ENCODE measurements at regions not wholly inside any gene's neighbourhood (a gene's known extent, or its start where the extent isn't known, plus 50 kb on each side); places are given as distances from the start of the nearest gene placed in this dataset.

DNA sequence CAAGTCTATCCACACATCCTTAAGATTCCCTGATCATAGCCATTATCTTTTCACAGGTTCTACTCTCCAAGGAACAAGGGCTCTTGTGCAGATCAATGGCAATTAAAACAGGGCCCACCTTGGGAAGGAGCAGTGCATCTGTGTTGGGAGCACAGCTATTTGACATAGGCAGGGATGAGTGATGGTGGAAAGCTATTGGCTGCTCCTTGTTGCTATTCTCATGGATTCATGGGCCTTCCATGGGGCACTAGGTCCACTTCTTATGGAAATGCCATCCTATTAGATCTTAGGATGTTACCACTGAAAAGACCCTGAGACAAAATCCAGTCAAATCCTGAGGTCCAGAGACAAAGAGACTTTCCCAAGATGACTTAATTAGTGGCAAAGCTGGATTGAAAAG lies 148.6 kb upstream of the MTNR1B start:
- no TSS peak for BruUV-seq (replicated peaks)
- intact Hi-C loops (cut with micrococcal nuclease; ENCODE audit: unreplicated experiment): no loop called here

More for the DNA sequence above, 148.6 kb upstream of the MTNR1B start:
- Histone ChIP-seq H2AFZ (ENCODE audit: low read length) (no peak overlapping the region), H3K36me3 (replicated peaks in 1 of 2; ENCODE audit: control insufficient read depth in 1 of 2, insufficient read depth in 2 of 2, low read length in 2 of 2) (no peaks in the 10 kb centered on the region), H3K9ac (ENCODE audit: insufficient read depth, low read depth, low read length) (no peak overlapping the region), H3K4me3 (replicated peaks in 1 of 3; ENCODE audit: insufficient read depth in 1 of 3, low read depth in 2 of 3, low read length in 3 of 3) (no peak overlapping the region), H3K79me2 (ENCODE audit: insufficient read depth, low read length) (no peaks in the 10 kb centered on the region), H4K20me1 (ENCODE audit: insufficient read depth, low read length) (no peaks in the 10 kb centered on the region), H3K4me2 (ENCODE audit: low read depth, low read length) (no peak overlapping the region), H3K27ac (ENCODE audit: extremely low read length, insufficient read depth, low read length) (no peak overlapping the region), H3K27me3 (ENCODE audit: control insufficient read depth in 1 of 2, insufficient read depth in 2 of 2, low read length in 2 of 2) (no peaks in the 10 kb centered on the region), H3K9me3 (ENCODE audit: low read length) (no peaks in the 10 kb centered on the region), H3K4me1 (ENCODE audit: insufficient read depth, low read length) (no peaks in the 10 kb centered on the region)
- no peak for FAIRE-seq
- in situ Hi-C loops (cut with HindIII; ENCODE audit: extremely low pct_ligation_motif_present, low pct_unique_long_range_greater_than_20kb): no loop called here
- TF ChIP-seq ZNF710 (CRISPR knock-in tag; IDR thresholded peaks at IDR 0.05; ENCODE audit: borderline replicate concordance) (no peak), ZNF382 (CRISPR knock-in tag; IDR thresholded peaks at IDR 0.05; ENCODE audit: borderline replicate concordance) (no peak), ZNF614 (CRISPR knock-in tag; IDR thresholded peaks at IDR 0.05; ENCODE audit: borderline replicate concordance) (no peak), ESRRA (CRISPR knock-in tag; IDR thresholded peaks at IDR 0.05; ENCODE audit: low read depth) (no peak), ZNF644 (CRISPR knock-in tag; IDR thresholded peaks at IDR 0.05; ENCODE audit: low read depth) (no peak), ZNF687 (CRISPR knock-in tag; IDR thresholded peaks at IDR 0.05) (no peak), NR2C2 (CRISPR knock-in tag; IDR thresholded peaks at IDR 0.05; ENCODE audit: borderline replicate concordance) (no peak)
- TF ChIP-seq, protein P1, sequence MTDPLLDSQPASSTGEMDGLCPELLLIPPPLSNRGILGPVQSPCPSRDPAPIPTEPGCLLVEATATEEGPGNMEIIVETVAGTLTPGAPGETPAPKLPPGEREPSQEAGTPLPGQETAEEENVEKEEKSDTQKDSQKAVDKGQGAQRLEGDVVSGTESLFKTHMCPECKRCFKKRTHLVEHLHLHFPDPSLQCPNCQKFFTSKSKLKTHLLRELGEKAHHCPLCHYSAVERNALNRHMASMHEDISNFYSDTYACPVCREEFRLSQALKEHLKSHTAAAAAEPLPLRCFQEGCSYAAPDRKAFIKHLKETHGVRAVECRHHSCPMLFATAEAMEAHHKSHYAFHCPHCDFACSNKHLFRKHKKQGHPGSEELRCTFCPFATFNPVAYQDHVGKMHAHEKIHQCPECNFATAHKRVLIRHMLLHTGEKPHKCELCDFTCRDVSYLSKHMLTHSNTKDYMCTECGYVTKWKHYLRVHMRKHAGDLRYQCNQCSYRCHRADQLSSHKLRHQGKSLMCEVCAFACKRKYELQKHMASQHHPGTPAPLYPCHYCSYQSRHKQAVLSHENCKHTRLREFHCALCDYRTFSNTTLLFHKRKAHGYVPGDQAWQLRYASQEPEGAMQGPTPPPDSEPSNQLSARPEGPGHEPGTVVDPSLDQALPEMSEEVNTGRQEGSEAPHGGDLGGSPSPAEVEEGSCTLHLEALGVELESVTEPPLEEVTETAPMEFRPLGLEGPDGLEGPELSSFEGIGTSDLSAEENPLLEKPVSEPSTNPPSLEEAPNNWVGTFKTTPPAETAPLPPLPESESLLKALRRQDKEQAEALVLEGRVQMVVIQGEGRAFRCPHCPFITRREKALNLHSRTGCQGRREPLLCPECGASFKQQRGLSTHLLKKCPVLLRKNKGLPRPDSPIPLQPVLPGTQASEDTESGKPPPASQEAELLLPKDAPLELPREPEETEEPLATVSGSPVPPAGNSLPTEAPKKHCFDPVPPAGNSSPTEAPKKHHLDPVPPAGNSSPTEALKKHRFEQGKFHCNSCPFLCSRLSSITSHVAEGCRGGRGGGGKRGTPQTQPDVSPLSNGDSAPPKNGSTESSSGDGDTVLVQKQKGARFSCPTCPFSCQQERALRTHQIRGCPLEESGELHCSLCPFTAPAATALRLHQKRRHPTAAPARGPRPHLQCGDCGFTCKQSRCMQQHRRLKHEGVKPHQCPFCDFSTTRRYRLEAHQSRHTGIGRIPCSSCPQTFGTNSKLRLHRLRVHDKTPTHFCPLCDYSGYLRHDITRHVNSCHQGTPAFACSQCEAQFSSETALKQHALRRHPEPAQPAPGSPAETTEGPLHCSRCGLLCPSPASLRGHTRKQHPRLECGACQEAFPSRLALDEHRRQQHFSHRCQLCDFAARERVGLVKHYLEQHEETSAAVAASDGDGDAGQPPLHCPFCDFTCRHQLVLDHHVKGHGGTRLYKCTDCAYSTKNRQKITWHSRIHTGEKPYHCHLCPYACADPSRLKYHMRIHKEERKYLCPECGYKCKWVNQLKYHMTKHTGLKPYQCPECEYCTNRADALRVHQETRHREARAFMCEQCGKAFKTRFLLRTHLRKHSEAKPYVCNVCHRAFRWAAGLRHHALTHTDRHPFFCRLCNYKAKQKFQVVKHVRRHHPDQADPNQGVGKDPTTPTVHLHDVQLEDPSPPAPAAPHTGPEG (CRISPR knock-in tag; IDR thresholded peaks at IDR 0.05): no peak
- CTCF ChIA-PET (ENCODE audit: low intra/inter-chr PET ratio, low total read pairs): no interaction called here
- POLR2A ChIA-PET: no interaction called here
- DNase-seq (ENCODE audit: low spot score): no peak
- ATAC-seq: no peak
